KMS-11 (cell line): ENCODE measurements at regions not wholly inside any gene's neighbourhood (a gene's known extent, or its start where the extent isn't known, plus 50 kb on each side); places are given as distances from the start of the nearest gene placed in this dataset.
"Not testable (repeated sequence)": the region's sequence is repeated elsewhere in the genome, so short reads cannot be mapped to it uniquely, and the experiment has no call there.

Experiments
- H2AFZ ChIP-seq: fragments of 200-600 bp; sonication (generic); 2 replicates; pipeline ENCODE4 v1.6.1; 2016; ENCODE audit warnings: antibody characterized with exemption, mixed run types, low read depth
- H3K27ac ChIP-seq: fragments of 200-600 bp; sonication (generic); 2 replicates; pipeline ENCODE4 v1.6.1; 2016; ENCODE audit warnings: mild to moderate bottlenecking, mixed run types
- H3K27me3 ChIP-seq: fragments of 200-600 bp; sonication (generic); 2 replicates; pipeline ENCODE4 v1.6.1; 2017; ENCODE audit warnings: mild to moderate bottlenecking, low read depth, mixed run types, moderate library complexity; ENCODE audit not compliant: insufficient read depth
- H3K36me3 ChIP-seq: fragments of 200-600 bp; sonication (generic); 2 replicates; pipeline ENCODE4 v1.6.1; 2017; ENCODE audit warnings: mild to moderate bottlenecking, mixed run types; ENCODE audit not compliant: insufficient read depth
- H3K4me1 ChIP-seq: fragments of 200-600 bp; sonication (generic); 2 replicates; pipeline ENCODE4 v1.6.1; 2016; ENCODE audit warnings: mild to moderate bottlenecking, low read depth, mixed run types; ENCODE audit not compliant: poor library complexity, severe bottlenecking
- H3K4me2 ChIP-seq: fragments of 200-600 bp; sonication (generic); 2 replicates; pipeline ENCODE4 v1.7.0; 2016; ENCODE audit warnings: mild to moderate bottlenecking, mixed run types
- H3K4me3 ChIP-seq: fragments of 200-600 bp; sonication (generic); IDR thresholded peaks from 2 replicates; pipeline ENCODE4 v1.6.1; 2017; ENCODE audit warnings: low read depth, low read length, mixed read lengths; ENCODE audit not compliant: insufficient read depth
- H3K79me2 ChIP-seq: fragments of 200-600 bp; sonication (generic); 2 replicates; pipeline ENCODE4 v1.6.1; 2016; ENCODE audit warnings: low read depth, mixed run types; ENCODE audit not compliant: insufficient read depth
- H3K9ac ChIP-seq: fragments of 200-600 bp; sonication (generic); 2 replicates; pipeline ENCODE4 v1.6.1; 2016; ENCODE audit warnings: mild to moderate bottlenecking, mixed run types
- H4K20me1 ChIP-seq: fragments of 200-600 bp; sonication (generic); 2 replicates; pipeline ENCODE4 v1.6.1; 2016; ENCODE audit warnings: mild to moderate bottlenecking, mixed run types; ENCODE audit not compliant: insufficient read depth
- CTCF ChIP-seq: fragments of 200-600 bp; sonication (generic); conservative IDR thresholded peaks from 2 replicates; pipeline ENCODE4 v1.6.1; 2017; ENCODE audit warnings: low read depth, mild to moderate bottlenecking, antibody characterized with exemption, low read length, moderate library complexity, mixed read lengths

DNA sequence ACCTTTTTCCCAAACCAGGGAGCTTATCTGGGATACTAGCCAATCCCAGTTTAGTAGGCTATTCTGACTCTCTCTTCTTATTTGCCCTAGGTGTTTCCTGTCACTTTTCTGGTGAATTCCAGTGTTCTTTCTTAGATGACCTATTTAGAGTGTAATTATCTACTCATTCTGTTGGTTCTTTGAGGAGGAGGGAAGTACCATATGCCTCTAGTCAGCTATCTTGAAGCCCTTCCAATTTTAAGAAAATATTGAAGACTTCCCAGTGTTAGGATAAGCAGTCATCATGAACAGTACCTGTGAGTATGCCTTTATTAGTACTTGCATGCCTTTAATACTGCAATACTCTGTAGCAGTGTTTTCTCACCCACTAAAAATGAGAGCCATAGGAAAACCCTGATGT is 724.3 kb upstream of the SLITRK1 start:
- Histone ChIP-seq H3K27me3 (no peaks in the 10 kb centered on the region), H3K4me1 (no peaks in the 10 kb centered on the region), H3K4me2 (no peak overlapping the region), H3K79me2 (no peaks in the 10 kb centered on the region), H2AFZ (no peak overlapping the region), H3K4me3 (no peak overlapping the region), H3K36me3 (no peaks in the 10 kb centered on the region), H3K9ac (no peak overlapping the region), H3K27ac (no peak overlapping the region), H4K20me1 (no peaks in the 10 kb centered on the region)
- no peak for TF ChIP-seq CTCF

DNA sequence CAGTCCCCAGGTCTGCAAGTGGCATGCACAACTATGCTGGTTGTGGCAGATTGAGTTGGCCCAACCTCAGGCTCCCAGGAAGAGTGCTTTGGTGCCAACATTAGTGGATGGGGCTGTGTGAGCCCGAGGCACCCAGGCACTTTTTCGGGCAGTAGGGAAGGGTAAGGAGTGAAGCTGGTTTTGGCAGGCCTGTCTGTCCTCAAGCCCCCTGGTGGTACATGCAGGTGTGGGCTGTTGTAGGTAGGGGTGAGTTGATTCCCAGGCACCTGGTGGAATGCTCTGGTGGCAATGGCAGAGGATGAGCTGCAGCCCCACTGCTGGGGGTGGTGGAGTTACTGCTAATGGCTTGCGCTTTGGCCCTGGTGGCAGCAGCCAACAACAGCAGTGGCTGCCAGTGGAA is 723.7 kb upstream of the SLITRK1 start:
- no peak overlapping the region for H3K4me3 ChIP-seq
- H3K27ac ChIP-seq: no peak overlapping the region
- H2AFZ ChIP-seq: no peak overlapping the region
- no peak overlapping the region for H3K4me2 ChIP-seq
- no peaks in the 10 kb centered on the region for H3K4me1 ChIP-seq
- no peak overlapping the region for H3K9ac ChIP-seq
- H3K79me2 ChIP-seq: no peaks in the 10 kb centered on the region
- H3K27me3 ChIP-seq: no peaks in the 10 kb centered on the region
- no peak for TF ChIP-seq CTCF
- no peaks in the 10 kb centered on the region for H4K20me1 ChIP-seq
- H3K36me3 ChIP-seq: no peaks in the 10 kb centered on the region

GRCh38 chr13:84591444-84591843 is 709.2 kb upstream of the SLITRK1 start:
- no peak overlapping the region for H3K4me2 ChIP-seq
- H3K27ac ChIP-seq: no peak overlapping the region
- H3K36me3 ChIP-seq: no peaks in the 10 kb centered on the region
- no peaks in the 10 kb centered on the region for H3K27me3 ChIP-seq
- no peaks in the 10 kb centered on the region for H3K79me2 ChIP-seq
- no peak for TF ChIP-seq CTCF
- H3K9ac ChIP-seq: no peak overlapping the region
- no peaks in the 10 kb centered on the region for H3K4me1 ChIP-seq
- H2AFZ ChIP-seq: no peak overlapping the region
- H4K20me1 ChIP-seq: no peaks in the 10 kb centered on the region
- H3K4me3 ChIP-seq: no peak overlapping the region

DNA sequence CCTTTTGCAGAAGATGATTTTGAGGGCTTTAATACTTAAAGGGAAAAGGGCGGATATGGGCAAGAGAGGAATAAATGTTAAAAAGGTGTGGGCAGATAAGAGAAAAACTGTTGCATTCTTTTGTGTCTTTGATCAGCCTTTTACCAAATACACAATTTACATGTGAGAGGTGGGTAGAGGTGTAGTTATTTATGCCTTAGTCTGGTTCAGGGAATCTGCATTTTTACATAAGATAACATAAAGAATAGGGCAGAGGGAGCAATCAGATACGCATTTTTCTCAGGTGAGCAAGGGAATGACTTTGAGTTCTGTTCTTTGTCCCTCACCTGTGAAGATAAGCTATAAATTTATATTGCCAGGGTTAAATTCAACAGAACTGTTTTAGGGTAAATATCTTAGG is 708.4 kb upstream of the SLITRK1 start:
- H3K4me1 ChIP-seq: no peaks in the 10 kb centered on the region
- H3K9ac ChIP-seq: no peak overlapping the region
- H3K27ac ChIP-seq: no peak overlapping the region
- H3K4me3 ChIP-seq: no peak overlapping the region
- TF ChIP-seq CTCF: no peak
- H3K4me2 ChIP-seq: no peak overlapping the region
- no peaks in the 10 kb centered on the region for H3K79me2 ChIP-seq
- H3K36me3 ChIP-seq: no peaks in the 10 kb centered on the region
- H3K27me3 ChIP-seq: no peaks in the 10 kb centered on the region
- no peaks in the 10 kb centered on the region for H4K20me1 ChIP-seq
- H2AFZ ChIP-seq: no peak overlapping the region

DNA sequence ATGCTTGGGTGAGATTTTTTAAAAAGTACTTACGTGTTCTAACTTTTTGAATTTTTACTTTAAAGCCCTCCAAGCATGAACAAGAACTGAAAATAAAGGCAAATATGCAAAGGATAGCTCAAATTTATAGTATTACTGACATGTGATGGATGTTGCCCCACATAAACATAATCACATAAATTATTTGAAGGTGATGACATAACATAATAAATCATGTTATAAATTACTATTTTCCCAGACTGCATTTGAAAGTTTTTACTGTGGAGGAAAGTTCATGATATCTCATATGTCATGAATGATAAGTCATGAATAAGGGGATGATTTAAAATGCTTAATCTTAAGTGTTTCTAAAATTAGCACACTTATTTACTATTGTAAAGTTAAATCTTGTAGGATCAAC is 705.7 kb upstream of the SLITRK1 start:
- H3K4me1 ChIP-seq: no peaks in the 10 kb centered on the region
- H3K27me3 ChIP-seq: no peaks in the 10 kb centered on the region
- H3K4me2 ChIP-seq: no peak overlapping the region
- no peak for TF ChIP-seq CTCF
- H3K27ac ChIP-seq: no peak overlapping the region
- H3K4me3 ChIP-seq: no peak overlapping the region
- H2AFZ ChIP-seq: no peak overlapping the region
- H3K9ac ChIP-seq: no peak overlapping the region
- no peaks in the 10 kb centered on the region for H4K20me1 ChIP-seq
- no peaks in the 10 kb centered on the region for H3K79me2 ChIP-seq
- no peaks in the 10 kb centered on the region for H3K36me3 ChIP-seq

- not testable (repeated sequence) for H3K4me1 ChIP-seq, H3K79me2 ChIP-seq, H3K9ac ChIP-seq, H3K4me2 ChIP-seq, H3K27me3 ChIP-seq, H3K36me3 ChIP-seq, H2AFZ ChIP-seq, H4K20me1 ChIP-seq, H3K4me3 ChIP-seq, H3K27ac ChIP-seq
These were observed 697.6 kb upstream of the SLITRK1 start for GRCh38 chr13:84579901-84580300.
